PC-3 (cell line): ENCODE measurements at regions not wholly inside any gene's neighbourhood (a gene's known extent, or its start where the extent isn't known, plus 50 kb on each side); places are given as distances from the start of the nearest gene placed in this dataset.

ENCODE experiments used
- ATAC-seq: fragments of 200-7000 bp; cut with Tn5 transposase; 2 replicates; pipeline ENCODE4 v1.9.1; 2020; ENCODE audit warnings: mild to moderate bottlenecking, moderate library complexity
- BruUV-seq: library from RNA; stranded (reverse); fragments of 400-500 nt; replicated peaks from 2 replicates; lab custom pipeline; 2021; lab: Mats Ljungman, UMichigan
- CTCF ChIA-PET: fragments of 300-600 bp; sonication (Branson Sonifier 250); formaldehyde crosslinking; loops from one replicate; lab custom pipeline; 2022; ENCODE audit warnings: antibody characterized with exemption; lab: Charles Lee
- POLR2A ChIA-PET: fragments of 300-600 bp; sonication (Branson Sonifier 250); formaldehyde crosslinking; loops from one replicate; lab custom pipeline; 2022; ENCODE audit warnings: antibody characterized with exemption; ENCODE audit not compliant: unreplicated experiment; lab: Charles Lee
- DNase-seq: peaks from one replicate; pipeline ENCODE4 v3.0.0-alpha.2; 2015
- H2AFZ ChIP-seq: fragments of 300-600 bp; sonication (generic); 2 replicates; pipeline ENCODE4 v1.6.0; 2016; ENCODE audit warnings: antibody characterized with exemption, low read length
- H3F3A ChIP-seq: fragments of 300-600 bp; sonication (generic); one replicate; pipeline ENCODE4 v1.6.0; 2017; ENCODE audit warnings: antibody characterized with exemption, low read length, control low read depth, mild to moderate bottlenecking; ENCODE audit not compliant: unreplicated experiment
- H3K27ac ChIP-seq: fragments of 300-600 bp; sonication (generic); 2 replicates; pipeline ENCODE4 v1.5.1; 2016; ENCODE audit warnings: mild to moderate bottlenecking, low read length
- H3K27me3 ChIP-seq: fragments of 300-600 bp; sonication (generic); 2 replicates; pipeline ENCODE4 v1.6.1; 2016; ENCODE audit warnings: low read length, mixed read lengths
- H3K36me3 ChIP-seq: fragments of 300-600 bp; sonication (generic); 2 replicates; pipeline ENCODE4 v1.6.1; 2016; ENCODE audit warnings: low read depth, mixed run types, low read length, mixed read lengths
- H3K4me1 ChIP-seq: fragments of 300-600 bp; sonication (generic); 2 replicates; pipeline ENCODE4 v1.5.1; 2016; ENCODE audit warnings: low read length; ENCODE audit not compliant: insufficient read depth
- H3K4me2 ChIP-seq: fragments of 300-600 bp; sonication (generic); 2 replicates; pipeline ENCODE4 v1.6.0; 2016; ENCODE audit warnings: low read length
- H3K4me3 ChIP-seq: fragments of 300-600 bp; sonication (generic); 2 replicates; pipeline ENCODE4 v1.5.1; 2016; ENCODE audit warnings: mild to moderate bottlenecking, low read length, mixed read lengths
- H3K79me2 ChIP-seq: fragments of 300-600 bp; sonication (generic); 2 replicates; pipeline ENCODE4 v1.6.1; 2017; ENCODE audit warnings: low read length, mixed read lengths
- H3K9ac ChIP-seq: fragments of 300-600 bp; sonication (generic); 2 replicates; pipeline ENCODE4 v1.6.0; 2016; ENCODE audit warnings: mild to moderate bottlenecking, low read length
- H3K9me2 ChIP-seq: fragments of 300-600 bp; sonication (generic); replicated peaks from 2 replicates; pipeline ENCODE4 v1.6.1; 2016; ENCODE audit warnings: mixed run types, low read length, mixed read lengths
- H3K9me3 ChIP-seq: fragments of 300-600 bp; sonication (generic); 2 replicates; pipeline ENCODE4 v1.6.1; 2016; ENCODE audit warnings: low read length, mixed read lengths
- H4K20me1 ChIP-seq: fragments of 300-600 bp; sonication (generic); 2 replicates; pipeline ENCODE4 v1.6.1; 2016; ENCODE audit warnings: low read length, mixed read lengths
- EZH2 ChIP-seq: fragments of 300-600 bp; sonication (generic); IDR thresholded peaks from one replicate; pipeline ENCODE4 v1.6.1; 2017; ENCODE audit warnings: antibody characterized with exemption, mild to moderate bottlenecking, low read length; ENCODE audit not compliant: unreplicated experiment
- EZH2phosphoT487 ChIP-seq: fragments of 300-600 bp; sonication (generic); IDR thresholded peaks from 2 replicates; pipeline ENCODE4 v1.6.1; 2018; ENCODE audit warnings: mild to moderate bottlenecking, antibody characterized with exemption, low read length, borderline replicate concordance
- intact Hi-C: fragments of 100-400 bp; cut with micrococcal nuclease; formaldehyde crosslinking; loops from 2 replicates; pipeline ENCODE4 v1.9.0; 2023
- TF ChIP-seq, protein P1 (sequence below): fragments of 300-600 bp; sonication (generic); conservative IDR thresholded peaks from 2 replicates; pipeline ENCODE4 v1.5.1; 2017; ENCODE audit warnings: antibody characterized with exemption, low read depth, mild to moderate bottlenecking, low read length

DNA sequence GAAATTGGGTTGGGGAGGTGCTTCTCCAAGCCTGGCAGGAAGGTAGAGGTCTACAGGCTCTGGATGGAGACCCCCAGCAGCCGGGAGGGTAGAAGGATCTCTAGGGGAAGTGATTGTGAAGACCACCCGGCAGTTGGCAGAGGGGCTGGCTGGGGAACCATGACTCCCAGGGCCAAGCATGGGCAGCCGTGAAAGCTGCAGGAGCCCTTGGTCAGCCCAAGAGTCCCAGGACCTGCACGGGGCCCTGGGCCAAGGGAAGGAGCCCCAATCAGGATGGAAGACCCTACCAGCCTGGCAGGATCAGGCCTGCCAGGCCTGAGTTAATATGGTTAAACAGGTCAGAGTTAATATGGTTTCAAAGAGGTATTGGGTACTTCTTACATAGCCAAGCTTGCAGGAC lies 126.3 kb upstream of the NANOS1 start:
- no peaks in the 10 kb centered on the region for H3K79me2 ChIP-seq
- no peaks in the 10 kb centered on the region for H3K9me3 ChIP-seq
- no peak overlapping the region for H3K4me2 ChIP-seq
- no peaks in the 10 kb centered on the region for H3F3A ChIP-seq
- ATAC-seq, result no peak
- H3K9ac ChIP-seq, result no peak overlapping the region
- BruUV-seq, result no TSS peak
- H3K9me2 ChIP-seq, result no peaks in the 10 kb centered on the region
- H3K27me3 ChIP-seq, result no peaks in the 10 kb centered on the region
- H3K4me1 ChIP-seq, result no peaks in the 10 kb centered on the region
- CTCF ChIA-PET, result no interaction called here
- H3K27ac ChIP-seq, result no peak overlapping the region
- no peaks in the 10 kb centered on the region for H3K36me3 ChIP-seq
- no peak for DNase-seq
- H4K20me1 ChIP-seq, result no peaks in the 10 kb centered on the region
- POLR2A ChIA-PET, result no interaction called here
- TF ChIP-seq, protein P1, sequence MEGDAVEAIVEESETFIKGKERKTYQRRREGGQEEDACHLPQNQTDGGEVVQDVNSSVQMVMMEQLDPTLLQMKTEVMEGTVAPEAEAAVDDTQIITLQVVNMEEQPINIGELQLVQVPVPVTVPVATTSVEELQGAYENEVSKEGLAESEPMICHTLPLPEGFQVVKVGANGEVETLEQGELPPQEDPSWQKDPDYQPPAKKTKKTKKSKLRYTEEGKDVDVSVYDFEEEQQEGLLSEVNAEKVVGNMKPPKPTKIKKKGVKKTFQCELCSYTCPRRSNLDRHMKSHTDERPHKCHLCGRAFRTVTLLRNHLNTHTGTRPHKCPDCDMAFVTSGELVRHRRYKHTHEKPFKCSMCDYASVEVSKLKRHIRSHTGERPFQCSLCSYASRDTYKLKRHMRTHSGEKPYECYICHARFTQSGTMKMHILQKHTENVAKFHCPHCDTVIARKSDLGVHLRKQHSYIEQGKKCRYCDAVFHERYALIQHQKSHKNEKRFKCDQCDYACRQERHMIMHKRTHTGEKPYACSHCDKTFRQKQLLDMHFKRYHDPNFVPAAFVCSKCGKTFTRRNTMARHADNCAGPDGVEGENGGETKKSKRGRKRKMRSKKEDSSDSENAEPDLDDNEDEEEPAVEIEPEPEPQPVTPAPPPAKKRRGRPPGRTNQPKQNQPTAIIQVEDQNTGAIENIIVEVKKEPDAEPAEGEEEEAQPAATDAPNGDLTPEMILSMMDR, result no peak
- TF ChIP-seq EZH2 (no peak), EZH2phosphoT487 (no peak)
- intact Hi-C loops, result no loop called here
- no peak overlapping the region for H2AFZ ChIP-seq
- no peak overlapping the region for H3K4me3 ChIP-seq

DNA sequence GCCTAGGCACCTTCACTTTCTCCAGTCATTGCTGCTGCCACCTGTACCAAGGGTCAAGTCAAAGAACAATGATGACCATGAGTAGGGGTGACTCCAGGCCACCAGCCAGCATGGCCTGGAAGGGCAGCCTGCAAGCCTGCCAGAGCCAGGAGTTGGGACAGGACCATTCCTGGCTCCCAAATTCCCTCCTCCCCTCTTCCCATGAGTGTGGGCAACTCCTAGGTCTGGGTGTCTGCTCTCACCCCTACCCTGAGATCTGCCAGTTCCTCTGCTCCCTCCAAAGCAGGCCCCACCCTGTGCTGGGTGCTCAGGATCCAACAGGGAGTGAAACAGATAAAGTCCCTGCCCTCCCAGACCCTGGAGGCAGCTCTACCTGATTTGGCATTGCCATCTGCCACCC lies 125.8 kb upstream of the NANOS1 start:
- no peak overlapping the region for H2AFZ ChIP-seq
- H3K9me3 ChIP-seq, result no peaks in the 10 kb centered on the region
- no peaks in the 10 kb centered on the region for H3K4me1 ChIP-seq
- no peak overlapping the region for H3K27ac ChIP-seq
- no peak for ATAC-seq
- intact Hi-C loops, result no loop called here
- no peak overlapping the region for H3K4me3 ChIP-seq
- no peaks in the 10 kb centered on the region for H4K20me1 ChIP-seq
- H3F3A ChIP-seq, result no peaks in the 10 kb centered on the region
- TF ChIP-seq, protein P1, result no peak
- TF ChIP-seq EZH2 (no peak), EZH2phosphoT487 (no peak)
- BruUV-seq, result no TSS peak
- ChIA-PET CTCF (no interaction called here), POLR2A (no interaction called here)
- DNase-seq, result no peak
- H3K27me3 ChIP-seq, result no peaks in the 10 kb centered on the region
- no peaks in the 10 kb centered on the region for H3K79me2 ChIP-seq
- H3K9ac ChIP-seq, result no peak overlapping the region
- no peaks in the 10 kb centered on the region for H3K36me3 ChIP-seq
- H3K4me2 ChIP-seq, result no peak overlapping the region
- no peaks in the 10 kb centered on the region for H3K9me2 ChIP-seq

DNA sequence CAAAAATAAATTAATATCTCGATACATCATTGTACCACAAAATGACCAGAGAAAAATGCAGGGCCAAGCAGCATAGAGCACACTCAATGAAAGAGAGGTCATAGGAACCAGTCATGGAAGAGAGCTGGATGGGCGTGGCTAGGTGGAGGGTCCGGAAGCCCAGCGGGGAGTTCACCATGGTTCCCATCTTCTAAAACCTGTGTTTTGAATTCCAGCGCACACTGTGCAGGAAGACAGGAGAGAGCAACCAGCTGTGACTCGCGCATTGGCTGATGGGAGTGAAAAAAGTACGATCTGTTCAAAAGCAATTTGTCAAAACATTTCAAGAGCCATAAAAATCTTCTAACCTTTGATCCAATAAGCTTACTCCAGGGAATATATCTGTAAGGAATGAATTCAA lies 125.2 kb upstream of the NANOS1 start:
- TF ChIP-seq, protein P1, result no peak
- TF ChIP-seq EZH2 (no peak), EZH2phosphoT487 (no peak)
- Histone ChIP-seq H3K4me2 (no peak overlapping the region), H3K9me3 (no peaks in the 10 kb centered on the region), H3K27ac (no peak overlapping the region), H3K9ac (no peak overlapping the region), H3K4me3 (no peak overlapping the region), H3F3A (no peaks in the 10 kb centered on the region), H3K79me2 (no peaks in the 10 kb centered on the region), H3K9me2 (no peaks in the 10 kb centered on the region), H2AFZ (no peak overlapping the region), H4K20me1 (no peaks in the 10 kb centered on the region), H3K4me1 (no peaks in the 10 kb centered on the region), H3K27me3 (no peaks in the 10 kb centered on the region), H3K36me3 (no peaks in the 10 kb centered on the region)
- ChIA-PET POLR2A (no interaction called here), CTCF (no interaction called here)
- intact Hi-C loops, result no loop called here
- ATAC-seq, result no peak
- no peak for DNase-seq
- BruUV-seq, result no TSS peak
